GM12874 (cell line): ENCODE measurements at regions not wholly inside any gene's neighbourhood (a gene's known extent, or its start where the extent isn't known, plus 50 kb on each side); places are given as distances from the start of the nearest gene placed in this dataset.

Experiments used
- TF ChIP-seq, protein P1 (sequence below): IDR thresholded peaks from 2 replicates; pipeline ENCODE4 v1.5.1; 2011; ENCODE audit warnings: low read depth, mild to moderate bottlenecking, control low read depth, low read length, moderate library complexity; ENCODE audit not compliant: insufficient read depth

DNA sequence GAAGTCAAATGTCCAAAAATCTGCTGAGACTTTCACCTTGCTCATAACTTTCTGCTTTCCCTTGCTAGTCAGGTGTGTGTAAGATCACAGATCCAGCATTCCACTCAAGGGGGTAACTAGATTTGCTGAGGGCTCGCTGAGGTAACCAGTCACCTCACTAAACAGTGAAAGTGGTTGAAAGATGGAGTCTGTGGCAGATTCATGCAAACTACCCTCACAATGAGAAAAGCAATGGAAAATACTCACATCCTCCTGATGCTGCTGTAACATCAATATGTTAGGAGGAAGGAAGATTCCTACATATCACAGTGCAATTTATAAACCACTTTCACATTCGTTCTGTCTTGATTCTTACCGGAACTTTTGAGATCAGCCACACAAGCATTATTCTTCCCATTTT lies 174.3 kb upstream of the BCL6 start:
- TF ChIP-seq, protein P1, sequence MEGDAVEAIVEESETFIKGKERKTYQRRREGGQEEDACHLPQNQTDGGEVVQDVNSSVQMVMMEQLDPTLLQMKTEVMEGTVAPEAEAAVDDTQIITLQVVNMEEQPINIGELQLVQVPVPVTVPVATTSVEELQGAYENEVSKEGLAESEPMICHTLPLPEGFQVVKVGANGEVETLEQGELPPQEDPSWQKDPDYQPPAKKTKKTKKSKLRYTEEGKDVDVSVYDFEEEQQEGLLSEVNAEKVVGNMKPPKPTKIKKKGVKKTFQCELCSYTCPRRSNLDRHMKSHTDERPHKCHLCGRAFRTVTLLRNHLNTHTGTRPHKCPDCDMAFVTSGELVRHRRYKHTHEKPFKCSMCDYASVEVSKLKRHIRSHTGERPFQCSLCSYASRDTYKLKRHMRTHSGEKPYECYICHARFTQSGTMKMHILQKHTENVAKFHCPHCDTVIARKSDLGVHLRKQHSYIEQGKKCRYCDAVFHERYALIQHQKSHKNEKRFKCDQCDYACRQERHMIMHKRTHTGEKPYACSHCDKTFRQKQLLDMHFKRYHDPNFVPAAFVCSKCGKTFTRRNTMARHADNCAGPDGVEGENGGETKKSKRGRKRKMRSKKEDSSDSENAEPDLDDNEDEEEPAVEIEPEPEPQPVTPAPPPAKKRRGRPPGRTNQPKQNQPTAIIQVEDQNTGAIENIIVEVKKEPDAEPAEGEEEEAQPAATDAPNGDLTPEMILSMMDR, result no peak

GRCh38 chr3:187920030-187920429 lies 174.8 kb upstream of the BCL6 start:
- TF ChIP-seq, protein P1, result no peak

DNA sequence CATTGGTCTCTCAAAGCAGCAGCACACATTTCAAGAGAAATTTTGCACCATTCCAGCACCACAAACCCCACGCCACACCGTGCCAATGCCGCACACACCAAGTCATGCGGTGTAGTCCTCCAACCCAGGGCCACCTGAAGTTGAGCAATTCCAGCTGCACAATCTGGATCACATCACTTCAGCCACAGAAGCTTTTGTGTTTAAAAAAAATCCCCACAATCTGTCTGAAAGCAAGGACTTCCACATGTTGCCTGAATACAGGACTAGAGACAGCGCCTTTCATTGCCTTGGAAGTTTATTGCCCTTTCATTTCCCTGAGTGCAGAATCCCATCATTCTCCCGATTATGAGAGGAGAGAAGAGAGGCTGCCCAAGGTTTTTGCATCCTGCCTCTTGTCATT lies 175.6 kb upstream of the BCL6 start:
- TF ChIP-seq, protein P1, result no peak

- TF ChIP-seq, protein P1, result no peak
Measured at GRCh38 chr3:187921391-187922074, 176.3 kb upstream of the BCL6 start.

- TF ChIP-seq, protein P1, result no peak
Measured at GRCh38 chr3:187922704-187923416, 177.6 kb upstream of the BCL6 start.

- TF ChIP-seq, protein P1, result no peak
Measured at GRCh38 chr3:187924651-187925050, 179.4 kb upstream of the BCL6 start.

GRCh38 chr3:187925326-187925725 lies 180.1 kb upstream of the BCL6 start:
- TF ChIP-seq, protein P1, result no peak
